ENCODE measurements at regions not wholly inside any gene's neighbourhood (a gene's known extent, or its start where the extent isn't known, plus 50 kb on each side); places are given as distances from the start of the nearest gene placed in this dataset.

- Mint-ChIP-seq H3K4me1 (ENCODE audit: low read depth) (no peaks in the 10 kb centered on the region), H3K4me3 (no peak overlapping the region), H3K36me3 (ENCODE audit: low read depth) (no peaks in the 10 kb centered on the region), H3K9me3 (no peaks in the 10 kb centered on the region), H3K27me3 (ENCODE audit: low read depth) (no peaks in the 10 kb centered on the region), H3K27ac (no peak overlapping the region)
- intact Hi-C loops (cut with micrococcal nuclease): no loop called here
- no peak for DNase-seq
- CTCF ChIA-PET: no interaction called here
Measured at GRCh38 chr1:98330224-98330623, 331.3 kb upstream of the SNX7 start.

- no peaks in the 10 kb centered on the region for H3K4me1 Mint-ChIP-seq (ENCODE audit: low read depth)
- H3K27me3 Mint-ChIP-seq (ENCODE audit: low read depth): no peaks in the 10 kb centered on the region
Measured at GRCh38 chr1:98328855-98329254, 332.7 kb upstream of the SNX7 start.

GRCh38 chr1:98327220-98327861 lies 334.2 kb upstream of the SNX7 start:
- CTCF ChIA-PET: no interaction called here
- Mint-ChIP-seq H3K27ac (no peak overlapping the region), H3K9me3 (no peaks in the 10 kb centered on the region), H3K36me3 (ENCODE audit: low read depth) (no peaks in the 10 kb centered on the region), H3K27me3 (ENCODE audit: low read depth) (no peaks in the 10 kb centered on the region), H3K4me3 (no peak overlapping the region), H3K4me1 (ENCODE audit: low read depth) (no peaks in the 10 kb centered on the region)
- intact Hi-C loops (cut with micrococcal nuclease): no loop called here
- DNase-seq: no peak

More at GRCh38 chr1:98328855-98329254, 332.7 kb upstream of the SNX7 start:
- H3K27ac Mint-ChIP-seq: no peak overlapping the region
- no peak overlapping the region for H3K4me3 Mint-ChIP-seq
- CTCF ChIA-PET: no interaction called here
- intact Hi-C loops (cut with micrococcal nuclease): no loop called here
- no peak for DNase-seq
- H3K9me3 Mint-ChIP-seq: no peaks in the 10 kb centered on the region
- no peaks in the 10 kb centered on the region for H3K36me3 Mint-ChIP-seq (ENCODE audit: low read depth)

- DNase-seq: no peak
- intact Hi-C loops (cut with micrococcal nuclease): no loop called here
- H3K9me3 Mint-ChIP-seq: no peaks in the 10 kb centered on the region
Measured at GRCh38 chr1:98325646-98326440, 335.7 kb upstream of the SNX7 start.

GRCh38 chr1:98323906-98324358 lies 337.6 kb upstream of the SNX7 start:
- DNase-seq: no peak
- Mint-ChIP-seq H3K27me3 (ENCODE audit: low read depth) (no peaks in the 10 kb centered on the region), H3K36me3 (ENCODE audit: low read depth) (no peaks in the 10 kb centered on the region), H3K4me1 (ENCODE audit: low read depth) (no peaks in the 10 kb centered on the region), H3K4me3 (no peak overlapping the region), H3K27ac (no peak overlapping the region), H3K9me3 (no peaks in the 10 kb centered on the region)
- CTCF ChIA-PET: no interaction called here
- intact Hi-C loops (cut with micrococcal nuclease): no loop called here

More at GRCh38 chr1:98325646-98326440, 335.7 kb upstream of the SNX7 start:
- H3K36me3 Mint-ChIP-seq (ENCODE audit: low read depth): no peaks in the 10 kb centered on the region
- no peaks in the 10 kb centered on the region for H3K27me3 Mint-ChIP-seq (ENCODE audit: low read depth)
- CTCF ChIA-PET: no interaction called here
- H3K27ac Mint-ChIP-seq: no peak overlapping the region
- no peaks in the 10 kb centered on the region for H3K4me1 Mint-ChIP-seq (ENCODE audit: low read depth)
- H3K4me3 Mint-ChIP-seq: no peak overlapping the region

GRCh38 chr1:98323388-98323787 lies 338.1 kb upstream of the SNX7 start:
- H3K9me3 Mint-ChIP-seq: no peaks in the 10 kb centered on the region
- H3K27me3 Mint-ChIP-seq (ENCODE audit: low read depth): no peaks in the 10 kb centered on the region
- DNase-seq: no peak
- no peak overlapping the region for H3K4me3 Mint-ChIP-seq
- CTCF ChIA-PET: no interaction called here
- H3K36me3 Mint-ChIP-seq (ENCODE audit: low read depth): no peaks in the 10 kb centered on the region
- H3K4me1 Mint-ChIP-seq (ENCODE audit: low read depth): no peaks in the 10 kb centered on the region
- intact Hi-C loops (cut with micrococcal nuclease): no loop called here
- no peak overlapping the region for H3K27ac Mint-ChIP-seq

- H3K36me3 Mint-ChIP-seq (ENCODE audit: low read depth): no peaks in the 10 kb centered on the region
- no peaks in the 10 kb centered on the region for H3K27me3 Mint-ChIP-seq (ENCODE audit: low read depth)
- H3K9me3 Mint-ChIP-seq: no peaks in the 10 kb centered on the region
- no peak for DNase-seq
- H3K4me3 Mint-ChIP-seq: no peak overlapping the region
- H3K4me1 Mint-ChIP-seq (ENCODE audit: low read depth): no peaks in the 10 kb centered on the region
- H3K27ac Mint-ChIP-seq: no peak overlapping the region
- CTCF ChIA-PET: no interaction called here
- intact Hi-C loops (cut with micrococcal nuclease): no loop called here
Measured at GRCh38 chr1:98322966-98323365, 338.6 kb upstream of the SNX7 start.

- Mint-ChIP-seq H3K9me3 (no peaks in the 10 kb centered on the region), H3K4me1 (ENCODE audit: low read depth) (no peaks in the 10 kb centered on the region), H3K4me3 (no peak overlapping the region), H3K27me3 (ENCODE audit: low read depth) (no peaks in the 10 kb centered on the region), H3K36me3 (ENCODE audit: low read depth) (no peaks in the 10 kb centered on the region), H3K27ac (no peak overlapping the region)
- intact Hi-C loops (cut with micrococcal nuclease): no loop called here
- no peak for DNase-seq
- CTCF ChIA-PET: no interaction called here
Measured at GRCh38 chr1:98322086-98322485, 339.4 kb upstream of the SNX7 start.

- no peak overlapping the region for H3K4me3 Mint-ChIP-seq
- H3K9me3 Mint-ChIP-seq: no peaks in the 10 kb centered on the region
- no peak overlapping the region for H3K27ac Mint-ChIP-seq
- CTCF ChIA-PET: no interaction called here
- H3K27me3 Mint-ChIP-seq (ENCODE audit: low read depth): no peaks in the 10 kb centered on the region
- DNase-seq: no peak
- H3K4me1 Mint-ChIP-seq (ENCODE audit: low read depth): no peaks in the 10 kb centered on the region
- H3K36me3 Mint-ChIP-seq (ENCODE audit: low read depth): no peaks in the 10 kb centered on the region
- intact Hi-C loops (cut with micrococcal nuclease): no loop called here
Measured at GRCh38 chr1:98321191-98321590, 340.3 kb upstream of the SNX7 start.

GRCh38 chr1:98316286-98316905 lies 345.1 kb upstream of the SNX7 start:
- no peak overlapping the region for H3K4me3 Mint-ChIP-seq
- no peak for DNase-seq
- H3K27me3 Mint-ChIP-seq (ENCODE audit: low read depth): no peaks in the 10 kb centered on the region
- H3K27ac Mint-ChIP-seq: no peak overlapping the region
- H3K36me3 Mint-ChIP-seq (ENCODE audit: low read depth): no peaks in the 10 kb centered on the region
- no peaks in the 10 kb centered on the region for H3K9me3 Mint-ChIP-seq
- CTCF ChIA-PET: no interaction called here
- no peaks in the 10 kb centered on the region for H3K4me1 Mint-ChIP-seq (ENCODE audit: low read depth)
- intact Hi-C loops (cut with micrococcal nuclease): no loop called here

- H3K36me3 Mint-ChIP-seq (ENCODE audit: low read depth): no peaks in the 10 kb centered on the region
- no peak overlapping the region for H3K4me3 Mint-ChIP-seq
- no peak overlapping the region for H3K27ac Mint-ChIP-seq
- intact Hi-C loops (cut with micrococcal nuclease): no loop called here
- H3K4me1 Mint-ChIP-seq (ENCODE audit: low read depth): no peaks in the 10 kb centered on the region
- CTCF ChIA-PET: no interaction called here
- H3K9me3 Mint-ChIP-seq: no peaks in the 10 kb centered on the region
- no peaks in the 10 kb centered on the region for H3K27me3 Mint-ChIP-seq (ENCODE audit: low read depth)
- DNase-seq: no peak
Measured at GRCh38 chr1:98315309-98315708, 346.2 kb upstream of the SNX7 start.

- Mint-ChIP-seq H3K4me1 (ENCODE audit: low read depth) (no peaks in the 10 kb centered on the region), H3K27me3 (ENCODE audit: low read depth) (no peaks in the 10 kb centered on the region), H3K36me3 (ENCODE audit: low read depth) (no peaks in the 10 kb centered on the region), H3K4me3 (no peak overlapping the region), H3K9me3 (no peaks in the 10 kb centered on the region), H3K27ac (no peak overlapping the region)
- intact Hi-C loops (cut with micrococcal nuclease): no loop called here
- no peak for DNase-seq
- CTCF ChIA-PET: no interaction called here
Measured at GRCh38 chr1:98314601-98315000, 346.9 kb upstream of the SNX7 start.

GRCh38 chr1:98306517-98307089 lies 354.9 kb upstream of the SNX7 start:
- H3K9me3 Mint-ChIP-seq: no peaks in the 10 kb centered on the region
- H3K4me1 Mint-ChIP-seq (ENCODE audit: low read depth): no peaks in the 10 kb centered on the region
- H3K4me3 Mint-ChIP-seq: no peak overlapping the region
- CTCF ChIA-PET: no interaction called here
- no peak for DNase-seq
- intact Hi-C loops (cut with micrococcal nuclease): no loop called here
- H3K27me3 Mint-ChIP-seq (ENCODE audit: low read depth): no peaks in the 10 kb centered on the region
- H3K36me3 Mint-ChIP-seq (ENCODE audit: low read depth): no peaks in the 10 kb centered on the region
- H3K27ac Mint-ChIP-seq: no peak overlapping the region

Measured in activated naive CD4-positive, alpha-beta T cell treated with anti-CD3 and anti-CD28 coated beads for 36 hours (primary cell).